Adipocyte (in vitro differentiated cells): ENCODE measurements at regions not wholly inside any gene's neighbourhood (a gene's known extent, or its start where the extent isn't known, plus 50 kb on each side); places are given as distances from the start of the nearest gene placed in this dataset.

ENCODE experiments used
- DNase-seq: peaks from one replicate; pipeline ENCODE4 v3.0.0-alpha.2; 2015; ENCODE audit warnings: low read depth
- H3K27me3 ChIP-seq: replicated peaks from 2 replicates; pipeline ENCODE4 v1.7.0; 2013; ENCODE audit warnings: mild to moderate bottlenecking, low read length, moderate library complexity; ENCODE audit not compliant: control insufficient read depth, insufficient read depth
- H3K36me3 ChIP-seq: 2 replicates; pipeline ENCODE4 v1.7.0; 2013; ENCODE audit warnings: low read length, mild to moderate bottlenecking, moderate library complexity; ENCODE audit not compliant: control insufficient read depth, insufficient read depth, severe bottlenecking
- H3K4me1 ChIP-seq: 2 replicates; pipeline ENCODE4 v1.7.0; 2013; ENCODE audit warnings: mild to moderate bottlenecking, low read length, moderate library complexity; ENCODE audit not compliant: control insufficient read depth, insufficient read depth
- H3K4me3 ChIP-seq: 2 replicates; pipeline ENCODE4 v1.7.0; 2013; ENCODE audit warnings: mild to moderate bottlenecking, low read length, moderate library complexity
- H3K9ac ChIP-seq: 2 replicates; pipeline ENCODE4 v1.7.0; 2013; ENCODE audit warnings: mild to moderate bottlenecking, low read length, moderate library complexity
- H3K9me3 ChIP-seq: 2 replicates; pipeline ENCODE4 v1.7.0; 2013; ENCODE audit warnings: mild to moderate bottlenecking, low read length, moderate library complexity; ENCODE audit not compliant: control insufficient read depth

- no peak overlapping the region for H3K4me3 ChIP-seq
- H3K36me3 ChIP-seq = no peaks in the 10 kb centered on the region
- H3K27me3 ChIP-seq = no peaks in the 10 kb centered on the region
- H3K9me3 ChIP-seq = no peaks in the 10 kb centered on the region
- DNase-seq = no peak
- no peak overlapping the region for H3K9ac ChIP-seq
- no peaks in the 10 kb centered on the region for H3K4me1 ChIP-seq
These were observed 1144.4 kb downstream of the NLGN4X start for GRCh38 chrX:5084279-5084678.

- no peaks in the 10 kb centered on the region for H3K36me3 ChIP-seq
- no peak for DNase-seq
These were observed 1146.0 kb downstream of the NLGN4X start for GRCh38 chrX:5082705-5083104.

DNA sequence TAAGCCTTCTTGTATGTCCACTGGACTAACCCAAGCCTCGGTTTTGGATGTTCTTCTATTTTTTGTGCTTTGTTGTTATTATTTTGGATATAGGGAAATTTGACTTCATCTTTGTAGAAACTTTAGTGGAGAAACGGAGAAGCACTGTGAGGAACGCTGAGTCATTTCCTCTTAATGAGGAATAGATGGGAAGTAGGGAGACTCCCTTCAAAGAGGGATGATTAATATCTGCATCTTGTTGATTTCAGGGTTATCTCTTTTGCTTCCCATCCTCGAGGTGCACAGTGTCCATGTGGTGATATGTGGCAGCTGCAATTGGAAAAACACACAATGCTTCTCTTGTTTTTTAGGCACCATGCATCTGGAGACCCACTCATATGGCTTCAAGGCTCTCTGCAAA lies 1147.9 kb downstream of the NLGN4X start:
- Histone ChIP-seq H3K9me3 (peaks cover 3% of the 10 kb centered on the region), H3K27me3 (no peaks in the 10 kb centered on the region), H3K4me3 (no peak overlapping the region), H3K4me1 (no peaks in the 10 kb centered on the region), H3K9ac (no peak overlapping the region), H3K36me3 (no peaks in the 10 kb centered on the region)
- no peak for DNase-seq

More at GRCh38 chrX:5082705-5083104, 1146.0 kb downstream of the NLGN4X start:
- no peak overlapping the region for H3K9ac ChIP-seq
- no peak overlapping the region for H3K4me3 ChIP-seq
- no peaks in the 10 kb centered on the region for H3K27me3 ChIP-seq
- H3K9me3 ChIP-seq = no peaks in the 10 kb centered on the region
- no peaks in the 10 kb centered on the region for H3K4me1 ChIP-seq

GRCh38 chrX:5068550-5068949 lies 1160.1 kb downstream of the NLGN4X start:
- no peak overlapping the region for H3K4me3 ChIP-seq
- DNase-seq = no peak

DNA sequence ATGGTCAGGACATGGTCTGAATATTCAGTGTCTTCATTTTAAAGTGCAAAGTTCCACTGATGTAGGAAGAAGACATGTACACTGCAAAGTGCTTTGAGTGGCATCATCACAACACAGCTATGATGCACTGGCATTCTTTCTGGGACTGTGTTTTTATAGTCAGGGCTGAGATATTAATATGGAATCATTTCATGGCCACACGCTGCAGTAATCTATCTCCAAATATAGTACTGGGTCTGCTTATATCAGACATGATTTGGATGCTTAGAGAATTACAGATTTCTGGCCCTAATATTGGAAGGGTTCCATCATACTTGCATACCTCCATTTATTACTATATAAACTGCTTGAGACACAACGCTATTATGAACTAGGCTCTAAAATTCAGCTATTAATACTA lies 1170.9 kb downstream of the NLGN4X start:
- DNase-seq = no peak

More at GRCh38 chrX:5068550-5068949, 1160.1 kb downstream of the NLGN4X start:
- Histone ChIP-seq H3K4me1 (no peaks in the 10 kb centered on the region), H3K9me3 (no peaks in the 10 kb centered on the region), H3K27me3 (no peaks in the 10 kb centered on the region), H3K36me3 (no peaks in the 10 kb centered on the region), H3K9ac (no peak overlapping the region)

DNA sequence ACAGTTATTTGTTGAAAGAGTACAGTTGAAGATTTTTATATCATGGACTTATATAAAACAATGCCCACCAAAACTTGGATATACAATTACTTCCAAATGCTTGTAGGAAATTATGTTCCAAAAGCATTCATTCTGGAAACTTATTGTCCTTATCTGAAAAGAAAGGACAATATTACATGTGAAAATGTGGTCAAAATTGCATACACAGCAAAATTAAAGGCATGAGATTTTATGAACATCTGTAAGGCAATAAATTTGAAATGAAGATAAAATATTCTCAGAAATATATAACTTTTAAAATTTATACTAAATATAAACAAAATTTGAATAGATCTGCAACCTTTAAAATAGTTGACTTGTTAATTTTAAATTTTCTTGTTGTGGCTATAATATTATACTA lies 1173.8 kb downstream of the NLGN4X start:
- Histone ChIP-seq H3K9ac (no peak overlapping the region), H3K36me3 (no peaks in the 10 kb centered on the region), H3K4me3 (no peak overlapping the region), H3K4me1 (no peaks in the 10 kb centered on the region), H3K9me3 (no peaks in the 10 kb centered on the region), H3K27me3 (no peaks in the 10 kb centered on the region)
- no peak for DNase-seq

More for the DNA sequence above, 1170.9 kb downstream of the NLGN4X start:
- H3K9me3 ChIP-seq = no peaks in the 10 kb centered on the region
- H3K4me1 ChIP-seq = no peaks in the 10 kb centered on the region
- no peak overlapping the region for H3K9ac ChIP-seq
- H3K27me3 ChIP-seq = no peaks in the 10 kb centered on the region
- no peak overlapping the region for H3K4me3 ChIP-seq
- no peaks in the 10 kb centered on the region for H3K36me3 ChIP-seq

DNA sequence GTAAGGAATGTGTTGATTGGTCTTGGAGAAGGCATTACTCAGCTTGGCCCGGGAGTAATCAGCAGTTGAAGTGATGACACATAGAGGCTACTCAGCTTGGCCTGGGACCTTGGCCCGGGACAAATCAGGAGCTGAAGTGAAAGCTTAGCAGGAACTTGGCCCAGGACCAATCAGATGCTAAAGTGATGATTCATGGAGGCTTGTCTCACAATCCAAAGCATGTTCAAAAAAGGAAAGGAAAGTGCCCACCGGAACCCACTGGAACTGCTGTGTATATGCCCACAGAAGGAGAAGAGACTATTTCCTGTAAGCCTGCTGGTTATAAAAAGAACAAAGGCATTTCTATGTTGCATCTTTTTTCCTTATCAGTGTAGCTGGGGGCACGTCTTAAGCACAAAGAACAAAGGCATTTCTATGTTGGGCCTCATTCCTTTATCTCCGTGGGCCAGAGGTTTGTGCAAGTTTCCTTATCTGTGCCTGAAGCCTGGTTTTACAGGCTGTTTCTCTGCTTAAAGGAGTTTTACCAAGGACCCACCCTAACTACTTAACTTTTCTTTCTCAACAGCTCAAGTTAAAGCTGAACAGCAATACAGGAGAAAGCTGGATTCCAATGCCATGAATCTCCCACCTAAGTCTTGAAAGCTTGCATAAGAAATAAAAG lies 1176.7 kb downstream of the NLGN4X start:
- Histone ChIP-seq H3K9me3 (no peaks in the 10 kb centered on the region), H3K4me3 (no peak overlapping the region), H3K9ac (no peak overlapping the region), H3K4me1 (no peaks in the 10 kb centered on the region), H3K27me3 (no peaks in the 10 kb centered on the region), H3K36me3 (no peaks in the 10 kb centered on the region)
- no peak for DNase-seq

GRCh38 chrX:5042563-5042962 lies 1186.1 kb downstream of the NLGN4X start:
- H3K9ac ChIP-seq = no peak overlapping the region
- no peaks in the 10 kb centered on the region for H3K27me3 ChIP-seq
- DNase-seq = no peak
- H3K36me3 ChIP-seq = no peaks in the 10 kb centered on the region
- peaks cover 6% of the 10 kb centered on the region for H3K9me3 ChIP-seq
- H3K4me3 ChIP-seq = no peak overlapping the region
- no peaks in the 10 kb centered on the region for H3K4me1 ChIP-seq

DNA sequence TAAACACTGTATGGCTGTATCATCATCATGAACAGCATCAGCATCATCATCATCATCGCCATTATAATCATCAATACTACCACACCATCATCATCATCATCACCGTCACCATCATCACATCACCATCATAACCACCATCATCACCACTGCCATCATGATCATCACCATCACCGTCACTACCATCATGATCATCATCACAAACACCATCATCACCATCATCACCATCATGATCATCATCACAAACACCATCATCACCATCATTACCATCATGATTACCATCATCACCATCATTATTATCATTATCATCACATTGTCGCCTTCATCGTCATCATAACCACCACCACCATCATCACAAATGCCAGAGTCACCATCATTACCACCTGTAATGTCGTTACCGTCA lies 1196.9 kb downstream of the NLGN4X start:
- no peak overlapping the region for H3K9ac ChIP-seq
- H3K4me3 ChIP-seq = no peak overlapping the region
- H3K27me3 ChIP-seq = no peaks in the 10 kb centered on the region
- DNase-seq = no peak
- H3K36me3 ChIP-seq = no peaks in the 10 kb centered on the region
- H3K4me1 ChIP-seq = no peaks in the 10 kb centered on the region
- no peaks in the 10 kb centered on the region for H3K9me3 ChIP-seq

GRCh38 chrX:5015451-5015850 lies 1213.2 kb downstream of the NLGN4X start:
- no peak overlapping the region for H3K9ac ChIP-seq
- no peaks in the 10 kb centered on the region for H3K36me3 ChIP-seq
- no peaks in the 10 kb centered on the region for H3K4me1 ChIP-seq
- H3K4me3 ChIP-seq = no peak overlapping the region
- no peaks in the 10 kb centered on the region for H3K27me3 ChIP-seq
- no peak for DNase-seq
- peaks cover 4% of the 10 kb centered on the region for H3K9me3 ChIP-seq

DNA sequence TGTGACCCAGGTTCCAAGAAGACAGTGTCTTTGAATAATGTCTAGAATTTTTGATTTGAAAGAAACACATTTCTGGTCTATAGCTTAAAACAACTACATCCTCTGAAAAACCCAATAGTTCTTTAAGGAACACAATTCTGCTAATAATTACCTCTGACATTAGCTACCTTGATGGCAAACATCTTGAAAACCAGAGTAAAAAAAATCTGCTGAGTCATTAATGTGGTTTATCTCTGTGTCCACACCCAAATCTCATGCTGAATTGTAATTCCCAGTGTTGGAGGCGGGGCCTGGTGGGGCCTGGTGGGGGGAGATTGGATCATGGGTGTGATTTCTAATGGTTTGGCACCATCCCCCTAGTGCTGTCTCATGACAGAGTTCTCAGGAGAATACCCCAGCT lies 1233.8 kb downstream of the NLGN4X start:
- Histone ChIP-seq H3K27me3 (no peaks in the 10 kb centered on the region), H3K9ac (no peak overlapping the region), H3K4me1 (no peaks in the 10 kb centered on the region), H3K4me3 (no peak overlapping the region), H3K36me3 (no peaks in the 10 kb centered on the region), H3K9me3 (peaks cover 6% of the 10 kb centered on the region)
- no peak for DNase-seq

DNA sequence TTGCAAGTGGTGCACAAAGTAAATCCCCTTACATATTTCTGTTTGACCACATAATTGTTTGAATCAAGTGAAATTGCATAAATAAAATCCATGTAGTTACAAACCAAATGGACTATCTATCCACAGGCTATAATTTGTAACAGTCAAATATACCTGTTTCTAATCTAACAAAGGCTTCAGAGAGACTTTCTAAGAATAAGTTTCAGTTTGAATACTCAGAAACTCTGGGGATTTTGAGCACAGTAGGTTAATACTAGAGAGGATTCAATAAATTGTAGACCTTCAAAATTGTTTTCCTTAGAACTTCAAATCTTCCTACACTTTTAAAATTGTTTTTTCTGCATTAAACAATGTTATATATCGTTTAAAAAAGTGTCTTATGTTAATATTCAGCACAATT lies 1250.1 kb downstream of the NLGN4X start:
- DNase-seq = no peak
- Histone ChIP-seq H3K27me3 (no peaks in the 10 kb centered on the region), H3K36me3 (no peaks in the 10 kb centered on the region), H3K4me1 (no peaks in the 10 kb centered on the region), H3K9ac (no peak overlapping the region), H3K9me3 (no peaks in the 10 kb centered on the region), H3K4me3 (no peak overlapping the region)
